Stimulated activated naive CD8-positive, alpha-beta T cell treated with anti-CD3 and anti-CD28 coated beads, Interleukin-15, amount 100 ng/mL, for 72 hours (primary cell): ENCODE measurements at regions not wholly inside any gene's neighbourhood (a gene's known extent, or its start where the extent isn't known, plus 50 kb on each side); places are given as distances from the start of the nearest gene placed in this dataset.

Experiments used
- ATAC-seq: fragments of 150-1000 bp; cut with Tn5 transposase; 2 replicates; pipeline ENCODE4 v1.10.0; 2021; ENCODE audit warnings: mild to moderate bottlenecking, moderate library complexity
- DNase-seq, 2 donors: peaks; one replicate each; pipeline ENCODE4 v3.0.0; 2021 to 2022
- H3K27ac Mint-ChIP-seq, 2 donors: one replicate each; pipeline ENCODE4 v1.8.0; 2022; ENCODE audit warnings: mild to moderate bottlenecking in 2 of 2, mixed read lengths in 2 of 2, moderate library complexity in 2 of 2
- H3K27me3 Mint-ChIP-seq: one replicate; pipeline ENCODE4 v1.8.0; 2022; ENCODE audit warnings: mixed read lengths
- H3K4me1 Mint-ChIP-seq: one replicate; pipeline ENCODE4 v1.8.0; 2022; ENCODE audit warnings: mild to moderate bottlenecking, mixed read lengths
- H3K4me3 Mint-ChIP-seq, 2 donors: one replicate each; pipeline ENCODE4 v1.8.0; 2022; ENCODE audit warnings: mild to moderate bottlenecking in 2 of 2, mixed read lengths in 2 of 2, moderate library complexity in 1 of 2
- H3K9me3 Mint-ChIP-seq, 2 donors: one replicate each; pipeline ENCODE4 v1.8.0; 2022; ENCODE audit warnings: mixed read lengths in 2 of 2

DNA sequence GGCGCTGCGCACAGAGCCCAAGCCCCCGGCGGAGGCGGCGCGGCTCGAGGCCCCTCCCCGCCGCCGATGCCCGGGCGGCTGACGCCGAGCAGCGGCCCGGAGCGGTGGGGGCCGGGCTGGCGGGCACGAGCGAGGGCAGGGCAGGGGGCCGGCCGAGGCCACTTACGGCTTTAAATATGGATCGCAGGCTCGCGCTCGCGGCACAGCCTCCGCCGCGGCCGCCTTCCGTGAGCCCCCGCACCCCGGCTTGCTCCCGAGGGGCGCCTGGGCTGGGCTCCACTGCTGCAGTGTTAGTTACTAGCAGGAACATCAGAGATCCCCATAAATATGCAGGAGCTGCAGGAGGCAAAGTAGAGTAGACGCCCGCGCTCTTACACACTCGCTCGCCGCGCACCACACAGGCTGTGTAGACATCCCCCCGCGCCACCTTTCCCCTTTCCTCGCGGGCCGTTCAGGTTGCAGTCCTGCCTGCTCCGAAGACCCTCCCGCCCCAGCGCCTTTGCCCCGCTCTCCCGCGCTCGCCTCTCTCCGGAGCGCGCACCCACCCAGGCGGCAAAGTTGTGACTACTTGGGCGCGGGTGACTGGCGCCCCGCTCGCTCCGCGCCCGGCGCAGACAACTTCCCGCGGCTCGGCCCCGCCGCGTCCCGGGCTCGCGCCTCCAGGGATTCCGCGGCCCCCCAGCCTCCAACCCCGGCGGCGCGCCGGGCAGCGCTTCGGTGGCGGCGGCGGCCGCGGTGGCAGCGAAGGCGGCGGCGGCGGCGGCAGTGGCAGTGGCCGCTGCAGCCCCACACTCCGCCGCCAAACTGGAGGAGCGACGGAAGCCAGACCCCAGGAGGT, 152.0 kb upstream of the SLC4A4 start:
- Mint-ChIP-seq H3K27ac (no peak overlapping the region), H3K4me3 (peak overlapping the region; percentile 85 to 88), H3K4me1 (peaks cover 24% of the 10 kb centered on the region), H3K9me3 (no peaks in the 10 kb centered on the region), H3K27me3 (peaks cover 74% of the 10 kb centered on the region)
- peak; percentile 23 to 35 for DNase-seq
- peak; percentile 69 for ATAC-seq

DNA sequence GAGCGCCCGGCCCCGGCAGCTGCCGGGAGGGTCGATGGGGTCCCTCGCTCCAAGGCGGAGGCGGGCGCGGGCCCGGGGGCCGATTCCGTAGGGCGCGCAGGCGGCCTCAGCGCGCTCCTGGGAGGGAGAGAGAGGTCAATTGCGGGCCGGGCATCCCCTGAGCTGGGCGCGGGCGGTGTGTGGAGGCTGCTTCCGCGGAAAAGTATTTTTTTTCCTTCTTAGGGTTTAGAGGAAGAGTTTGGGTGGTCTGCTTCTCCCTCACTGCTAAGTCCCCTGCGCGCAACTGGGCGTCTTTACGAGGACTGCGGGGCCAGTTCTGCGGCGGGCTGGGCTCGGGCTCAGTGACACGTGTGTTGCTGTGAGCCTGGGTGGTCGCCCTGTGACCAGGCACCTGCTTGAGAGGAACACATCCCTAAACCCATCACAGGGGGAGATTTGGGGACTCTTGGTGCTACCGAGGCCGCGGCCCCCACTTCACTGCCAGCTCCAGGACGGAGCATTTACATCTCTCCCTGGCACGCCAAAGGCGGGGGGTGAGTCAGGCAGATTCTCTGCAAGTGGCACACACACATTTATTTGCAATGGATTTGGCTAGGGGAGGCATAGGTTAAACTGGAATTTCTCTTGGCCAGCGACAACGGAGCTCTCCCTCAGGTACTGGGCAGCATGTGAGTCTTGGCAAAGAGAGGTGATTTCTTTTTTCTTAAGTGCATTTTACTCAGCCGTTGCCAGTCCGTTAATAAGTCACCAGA, 151.2 kb upstream of the SLC4A4 start:
- Mint-ChIP-seq H3K4me3 (peak overlapping the region; percentile 77 to 81), H3K4me1 (peaks cover 24% of the 10 kb centered on the region), H3K27ac (no peak overlapping the region), H3K27me3 (peaks cover 80% of the 10 kb centered on the region), H3K9me3 (no peaks in the 10 kb centered on the region)
- ATAC-seq: peak; percentile 29
- peak; percentile 20 to 25 for DNase-seq

DNA sequence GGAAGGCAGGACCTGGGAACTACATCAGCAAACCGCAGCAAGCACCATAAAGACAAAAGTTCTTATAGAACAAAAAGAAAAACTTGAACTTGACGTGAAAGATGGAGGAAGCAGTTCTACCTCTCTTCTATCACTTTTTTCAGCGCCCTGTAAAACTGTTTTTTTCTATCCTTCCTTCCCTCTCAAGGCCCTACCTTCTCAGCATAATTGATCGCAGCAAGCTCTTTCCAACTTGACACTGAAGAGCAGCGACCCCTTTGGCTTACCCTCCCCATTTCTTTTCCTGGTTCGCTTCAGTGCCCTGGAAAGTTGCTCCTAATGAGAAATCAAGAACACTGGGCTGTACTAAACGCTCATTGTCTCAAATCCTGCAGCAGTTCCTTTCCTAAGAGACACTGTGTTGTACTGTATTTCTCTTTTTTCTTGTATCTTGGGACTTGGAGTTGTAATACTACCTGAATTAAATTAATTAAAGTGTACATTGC, 150.6 kb upstream of the SLC4A4 start:
- peaks cover 24% of the 10 kb centered on the region for H3K4me1 Mint-ChIP-seq
- H3K27ac Mint-ChIP-seq: no peak overlapping the region
- DNase-seq: no peak
- peaks cover 86% of the 10 kb centered on the region for H3K27me3 Mint-ChIP-seq
- no peaks in the 10 kb centered on the region for H3K9me3 Mint-ChIP-seq
- ATAC-seq: no peak
- H3K4me3 Mint-ChIP-seq: peak overlapping the region; percentile 77 to 81

DNA sequence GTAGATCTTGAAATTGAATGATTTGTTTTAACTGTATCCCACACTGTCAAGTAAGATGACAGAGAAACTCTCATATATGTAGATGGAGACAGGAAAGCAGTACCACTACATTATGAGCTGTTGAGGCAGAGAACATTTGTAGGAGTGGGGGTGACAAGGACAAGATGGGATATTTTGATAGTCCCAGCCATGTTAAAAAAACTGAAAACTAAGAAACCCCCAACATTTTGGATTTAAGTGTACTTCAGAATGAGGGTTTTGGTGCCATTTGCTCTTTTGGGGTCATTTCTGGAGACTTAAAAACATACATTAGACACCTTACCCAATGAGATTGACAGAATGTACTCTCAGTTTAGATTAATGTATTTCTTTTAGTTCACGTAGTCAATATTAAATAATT, 149.9 kb upstream of the SLC4A4 start:
- Mint-ChIP-seq H3K9me3 (no peaks in the 10 kb centered on the region), H3K27ac (no peak overlapping the region), H3K4me1 (peaks cover 24% of the 10 kb centered on the region), H3K27me3 (peaks cover 92% of the 10 kb centered on the region), H3K4me3 (peak overlapping the region in 1 of 2 donors; percentile 77)
- no peak for DNase-seq
- no peak for ATAC-seq

DNA sequence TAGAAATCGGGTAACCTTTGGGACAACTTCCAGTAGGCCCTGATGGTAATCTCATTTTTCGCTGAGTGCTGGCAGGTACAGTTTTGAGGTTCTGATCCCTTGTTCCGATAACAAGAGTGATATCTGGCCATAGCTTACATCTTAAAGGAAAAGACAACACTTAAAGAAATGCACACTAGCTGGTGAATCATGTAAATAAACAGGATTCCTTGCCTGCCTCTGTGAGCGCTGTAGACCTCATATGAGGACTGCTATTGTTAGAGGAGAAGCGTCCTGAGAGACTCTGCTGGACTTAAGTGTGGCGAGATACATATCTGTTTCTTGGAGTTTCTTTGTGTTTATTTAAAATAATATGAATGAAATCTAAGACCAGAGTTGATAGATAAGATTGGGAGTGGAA, 149.3 kb upstream of the SLC4A4 start:
- Mint-ChIP-seq H3K27ac (no peak overlapping the region), H3K4me1 (peaks cover 24% of the 10 kb centered on the region), H3K27me3 (peaks cover 88% of the 10 kb centered on the region), H3K9me3 (no peaks in the 10 kb centered on the region), H3K4me3 (no peak overlapping the region)
- ATAC-seq (no peak), DNase-seq (no peak)

DNA sequence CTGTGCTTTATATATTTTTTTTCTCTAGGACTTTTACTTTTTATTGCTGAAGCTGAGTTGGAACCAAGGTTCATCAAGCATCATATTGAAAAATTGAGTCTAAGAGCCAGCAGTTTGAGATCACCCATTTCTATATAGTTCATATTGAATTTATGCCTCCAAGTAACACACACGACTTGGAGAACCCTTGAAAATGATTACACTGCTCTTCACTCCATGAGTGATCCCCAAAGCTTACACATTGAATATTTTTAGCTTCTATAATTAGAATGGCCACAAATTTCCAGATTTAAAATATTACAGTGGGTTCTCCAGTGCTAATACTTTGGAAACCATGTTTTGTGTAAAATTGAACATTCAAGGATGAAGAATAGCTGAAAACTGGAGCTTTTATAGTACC, 144.4 kb upstream of the SLC4A4 start:
- peaks cover 51% of the 10 kb centered on the region for H3K27me3 Mint-ChIP-seq
- ATAC-seq: no peak
- no peaks in the 10 kb centered on the region for H3K9me3 Mint-ChIP-seq

DNA sequence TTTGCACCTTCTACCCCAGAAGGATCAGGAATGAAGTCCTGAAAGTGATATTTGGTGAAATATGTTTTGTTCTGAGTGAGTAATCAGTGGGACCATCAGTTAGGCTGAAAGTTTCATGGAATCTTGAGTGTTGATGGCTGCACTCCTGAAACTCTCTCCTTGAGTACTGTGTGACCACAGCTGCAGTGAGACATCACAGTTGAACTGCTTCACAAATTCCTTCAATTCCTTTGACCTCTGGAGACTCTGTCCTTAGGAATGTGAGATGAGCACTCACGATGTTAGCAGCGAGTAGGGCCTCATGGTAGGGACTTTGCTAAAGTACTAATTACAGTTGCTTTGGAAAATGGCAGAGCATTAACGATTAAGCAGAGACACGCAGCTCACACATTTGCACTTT, 142.9 kb upstream of the SLC4A4 start:
- H3K9me3 Mint-ChIP-seq: no peaks in the 10 kb centered on the region
- no peak for DNase-seq
- ATAC-seq: no peak
- peaks cover 37% of the 10 kb centered on the region for H3K27me3 Mint-ChIP-seq
- no peak overlapping the region for H3K4me3 Mint-ChIP-seq
- H3K4me1 Mint-ChIP-seq: no peaks in the 10 kb centered on the region
- no peak overlapping the region for H3K27ac Mint-ChIP-seq

More for the DNA sequence above, 144.4 kb upstream of the SLC4A4 start:
- Mint-ChIP-seq H3K27ac (no peak overlapping the region), H3K4me3 (no peak overlapping the region), H3K4me1 (no peaks in the 10 kb centered on the region)
- DNase-seq: no peak

DNA sequence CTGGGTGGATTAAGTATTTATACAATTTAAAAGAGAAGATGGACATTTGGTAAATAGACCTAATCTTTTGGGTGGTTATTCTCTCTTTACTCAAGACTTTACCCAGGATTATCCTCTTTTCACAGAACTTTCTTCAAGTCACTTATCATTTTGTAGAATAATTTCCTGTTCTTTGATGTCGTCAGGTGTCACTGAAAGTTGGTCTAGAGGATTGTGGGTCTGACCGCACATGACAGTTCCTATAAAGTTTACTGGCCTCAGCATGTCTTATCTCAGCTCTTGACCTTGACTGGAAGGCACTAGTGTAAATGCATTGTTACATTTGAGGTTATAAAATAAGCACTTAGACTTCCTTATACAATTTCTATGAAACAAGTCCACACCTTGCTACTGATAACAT, 139.9 kb upstream of the SLC4A4 start:
- Mint-ChIP-seq H3K27ac (no peak overlapping the region), H3K27me3 (peaks cover 11% of the 10 kb centered on the region)

DNA sequence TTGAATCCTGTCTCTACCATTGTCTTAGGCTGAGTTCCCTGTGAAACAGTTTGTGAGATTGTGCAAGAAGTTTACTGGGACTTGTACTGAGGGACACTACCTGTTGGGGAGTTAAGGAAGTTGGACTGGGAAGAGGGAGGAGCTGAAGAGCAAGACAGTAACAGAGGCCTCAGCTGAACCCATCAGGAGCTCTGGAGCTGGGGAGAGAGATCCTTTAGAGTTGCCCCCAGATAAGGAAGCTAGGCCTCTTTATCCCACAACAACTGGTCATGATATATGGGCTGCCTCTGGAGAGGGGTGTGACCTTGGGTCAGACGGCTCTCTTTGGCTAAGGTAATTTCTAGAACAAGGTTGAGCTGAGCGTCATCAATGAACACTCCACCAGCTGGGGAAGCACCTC, 137.8 kb upstream of the SLC4A4 start:
- DNase-seq: no peak
- no peak for ATAC-seq
- Mint-ChIP-seq H3K27ac (no peak overlapping the region), H3K9me3 (no peaks in the 10 kb centered on the region), H3K4me3 (no peak overlapping the region), H3K4me1 (no peaks in the 10 kb centered on the region), H3K27me3 (peaks cover 4% of the 10 kb centered on the region)

More for the DNA sequence above, 139.9 kb upstream of the SLC4A4 start:
- ATAC-seq (peak; percentile 72), DNase-seq (no peak)
- Mint-ChIP-seq H3K4me1 (no peaks in the 10 kb centered on the region), H3K9me3 (no peaks in the 10 kb centered on the region), H3K4me3 (no peak overlapping the region)

DNA sequence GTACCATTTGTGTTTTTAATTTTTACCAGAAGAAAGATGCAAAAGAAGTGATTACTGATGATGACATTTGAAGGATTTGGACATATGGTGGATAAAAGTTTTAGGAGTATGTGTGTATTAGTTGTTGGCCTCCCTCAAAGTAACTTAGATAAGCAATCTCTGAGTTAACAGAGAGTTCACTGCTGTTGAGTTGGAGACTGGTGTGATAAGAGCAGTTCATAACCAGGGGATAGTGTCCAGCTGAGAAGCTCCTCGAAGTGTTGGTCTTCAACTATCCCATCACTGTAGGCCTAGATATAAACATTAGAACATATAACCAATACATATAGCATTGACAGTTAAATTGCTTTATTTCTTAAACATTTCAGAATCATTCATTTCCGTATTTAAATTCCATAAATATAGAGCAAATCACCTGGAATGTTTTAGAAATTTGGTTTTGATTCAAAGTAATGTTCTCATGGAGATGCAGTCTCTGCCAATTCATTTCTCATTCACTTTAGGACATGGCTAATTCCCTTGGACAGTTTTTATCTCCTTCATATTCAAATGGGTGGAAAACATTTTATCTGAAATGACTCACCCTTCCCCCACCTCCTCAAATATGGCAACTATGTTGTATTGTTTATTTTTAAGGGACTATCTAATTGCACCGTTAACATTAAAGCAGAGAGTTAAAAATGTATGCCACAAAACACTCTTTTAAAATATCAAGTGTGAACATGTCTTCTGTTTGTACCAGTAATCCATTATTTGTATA, 136.8 kb upstream of the SLC4A4 start:
- no peaks in the 10 kb centered on the region for H3K4me1 Mint-ChIP-seq
- no peak overlapping the region for H3K27ac Mint-ChIP-seq
- no peak overlapping the region for H3K4me3 Mint-ChIP-seq

DNA sequence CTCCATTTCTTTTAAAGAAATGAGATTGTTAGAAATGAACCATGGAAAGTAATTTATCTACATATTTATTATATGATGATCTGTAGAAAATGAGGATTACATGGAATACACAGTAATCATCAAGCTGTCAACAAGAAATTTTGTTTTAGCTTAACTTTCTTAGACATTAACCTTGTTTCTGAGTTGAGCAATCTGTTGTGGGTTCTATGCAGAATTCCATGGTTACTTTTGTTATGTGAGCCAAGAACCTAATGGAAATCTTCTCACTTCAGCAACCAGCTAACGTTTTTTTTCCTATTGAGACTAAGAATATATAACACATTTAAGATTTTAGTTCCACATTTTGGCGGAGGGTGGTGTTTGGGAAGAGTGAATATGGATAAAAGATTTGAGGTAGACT, 136.1 kb upstream of the SLC4A4 start:
- ATAC-seq (no peak), DNase-seq (no peak)
- no peaks in the 10 kb centered on the region for H3K27me3 Mint-ChIP-seq
- H3K4me1 Mint-ChIP-seq: no peaks in the 10 kb centered on the region
- H3K27ac Mint-ChIP-seq: no peak overlapping the region
- H3K4me3 Mint-ChIP-seq: no peak overlapping the region
- H3K9me3 Mint-ChIP-seq: no peaks in the 10 kb centered on the region

More for the DNA sequence above, 136.8 kb upstream of the SLC4A4 start:
- no peaks in the 10 kb centered on the region for H3K9me3 Mint-ChIP-seq
- H3K27me3 Mint-ChIP-seq: no peaks in the 10 kb centered on the region
- ATAC-seq: no peak
- no peak for DNase-seq

DNA sequence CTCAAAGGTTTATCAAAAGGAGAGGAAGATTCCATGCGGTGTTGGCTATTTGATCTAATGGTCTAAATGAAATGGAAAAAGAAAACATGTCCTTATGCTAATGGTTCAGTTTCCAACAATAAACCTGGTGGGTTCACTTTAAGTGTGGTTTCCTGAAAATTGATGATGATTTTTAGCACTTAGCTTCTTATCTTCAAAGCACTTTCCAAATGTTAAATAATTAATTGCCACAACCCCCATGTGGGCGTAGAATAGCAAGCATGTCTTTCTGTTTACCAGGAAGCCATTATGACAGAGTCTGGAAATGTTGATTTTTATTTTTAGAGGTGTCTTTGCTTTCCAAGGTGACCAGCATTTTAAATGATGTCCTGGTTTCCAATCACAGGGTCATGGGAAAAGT, 134.8 kb upstream of the SLC4A4 start:
- ATAC-seq: no peak

DNA sequence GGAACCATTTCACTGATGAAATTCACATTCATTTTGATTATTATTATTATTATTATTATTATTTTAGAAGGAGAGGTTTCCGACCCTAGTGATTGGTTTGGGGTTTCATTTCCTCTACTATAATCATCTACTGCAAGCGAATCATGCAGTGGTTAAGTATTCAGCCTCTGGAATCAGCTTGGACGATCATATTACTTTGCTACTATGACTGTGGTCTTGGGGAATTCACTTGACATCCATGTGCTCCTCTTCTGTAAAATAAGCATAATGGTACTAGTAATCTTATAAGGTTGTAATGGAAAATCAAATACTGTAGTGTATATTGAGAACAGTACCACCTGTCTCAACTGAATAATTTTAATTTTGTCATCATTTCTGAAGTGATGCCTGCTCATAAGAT, 132.1 kb upstream of the SLC4A4 start:
- no peak overlapping the region for H3K4me3 Mint-ChIP-seq
- no peak overlapping the region for H3K27ac Mint-ChIP-seq
- no peaks in the 10 kb centered on the region for H3K27me3 Mint-ChIP-seq

More for the DNA sequence above, 134.8 kb upstream of the SLC4A4 start:
- DNase-seq: no peak
- Mint-ChIP-seq H3K9me3 (no peaks in the 10 kb centered on the region), H3K27ac (no peak overlapping the region), H3K4me1 (no peaks in the 10 kb centered on the region), H3K27me3 (no peaks in the 10 kb centered on the region), H3K4me3 (no peak overlapping the region)

DNA sequence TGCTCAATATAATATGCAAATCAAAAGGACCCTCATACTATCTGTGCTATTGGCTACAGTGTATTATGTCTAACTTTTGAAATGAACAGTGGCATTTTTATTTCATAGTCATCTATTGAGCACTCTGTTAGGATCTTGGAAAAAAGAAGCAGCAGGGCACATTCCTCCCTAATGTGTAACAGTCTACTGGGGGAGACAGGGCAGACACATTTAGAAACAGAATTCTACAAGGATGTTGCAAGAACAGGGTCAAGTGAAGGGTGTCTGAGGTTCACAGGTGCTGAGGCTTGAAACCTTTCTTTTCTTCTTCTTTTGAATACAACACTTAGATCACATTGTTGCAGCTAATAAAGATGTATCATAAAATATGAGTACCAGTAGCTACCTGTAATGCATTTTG, 129.7 kb upstream of the SLC4A4 start:
- Mint-ChIP-seq H3K4me1 (no peaks in the 10 kb centered on the region), H3K4me3 (no peak overlapping the region), H3K27ac (no peak overlapping the region), H3K9me3 (no peaks in the 10 kb centered on the region), H3K27me3 (no peaks in the 10 kb centered on the region)
- ATAC-seq (no peak), DNase-seq (no peak)

More for the DNA sequence above, 132.1 kb upstream of the SLC4A4 start:
- no peaks in the 10 kb centered on the region for H3K4me1 Mint-ChIP-seq
- no peak for ATAC-seq
- H3K9me3 Mint-ChIP-seq: no peaks in the 10 kb centered on the region
- no peak for DNase-seq

DNA sequence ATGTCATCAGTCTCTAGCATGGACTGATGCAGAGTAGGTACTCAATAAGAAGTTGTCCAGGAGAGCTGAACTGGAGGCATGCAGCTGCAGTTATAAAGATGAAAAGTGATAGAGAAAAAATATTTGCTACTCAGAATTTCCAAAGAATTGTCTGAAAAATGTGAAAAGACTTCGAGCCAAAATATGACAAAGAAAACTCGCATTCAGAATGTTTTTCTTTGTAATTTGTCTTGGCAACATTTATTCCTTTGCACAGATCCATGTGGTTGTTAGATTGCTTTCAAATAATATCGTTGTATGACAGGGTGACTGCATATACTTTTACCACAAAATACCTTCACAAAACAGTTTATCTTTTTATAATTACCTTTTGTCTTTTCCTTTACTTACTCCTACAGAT, 128.0 kb upstream of the SLC4A4 start:
- DNase-seq (no peak), ATAC-seq (no peak)
- Mint-ChIP-seq H3K4me3 (no peak overlapping the region), H3K27ac (no peak overlapping the region), H3K9me3 (no peaks in the 10 kb centered on the region), H3K27me3 (no peaks in the 10 kb centered on the region), H3K4me1 (no peaks in the 10 kb centered on the region)
